PC-3 (cell line): ENCODE measurements at regions not wholly inside any gene's neighbourhood (a gene's known extent, or its start where the extent isn't known, plus 50 kb on each side); places are given as distances from the start of the nearest gene placed in this dataset.

Source experiments
- EZH2 ChIP-seq: fragments of 300-600 bp; sonication (generic); IDR thresholded peaks from one replicate; pipeline ENCODE4 v1.6.1; 2017; ENCODE audit warnings: antibody characterized with exemption, mild to moderate bottlenecking, low read length; ENCODE audit not compliant: unreplicated experiment
- EZH2phosphoT487 ChIP-seq: fragments of 300-600 bp; sonication (generic); IDR thresholded peaks from 2 replicates; pipeline ENCODE4 v1.6.1; 2018; ENCODE audit warnings: mild to moderate bottlenecking, antibody characterized with exemption, low read length, borderline replicate concordance
- TF ChIP-seq, protein P1 (sequence below): fragments of 300-600 bp; sonication (generic); conservative IDR thresholded peaks from 2 replicates; pipeline ENCODE4 v1.5.1; 2017; ENCODE audit warnings: antibody characterized with exemption, low read depth, mild to moderate bottlenecking, low read length

DNA sequence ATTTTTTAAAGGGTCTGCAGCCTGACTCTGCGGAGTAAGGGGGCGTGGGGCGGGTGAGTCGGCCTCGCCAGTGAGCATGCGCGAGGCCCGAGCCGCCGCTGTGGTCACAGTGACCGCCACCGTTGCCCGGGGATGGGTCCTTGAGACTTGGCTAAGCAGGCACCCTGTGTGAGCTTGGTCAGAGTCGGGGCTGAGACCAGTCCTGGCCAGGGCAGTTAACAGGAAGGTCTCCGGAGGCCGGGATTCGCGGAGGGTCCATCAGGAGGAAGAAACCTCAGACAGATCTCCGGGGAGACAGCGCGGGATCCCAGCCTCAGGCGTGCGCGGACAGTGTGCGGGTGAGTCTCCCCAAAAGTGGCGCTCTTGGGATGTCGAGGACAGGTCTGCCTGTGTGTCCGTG, 1384.4 kb upstream of the PCDH10 start:
- TF ChIP-seq, protein P1, sequence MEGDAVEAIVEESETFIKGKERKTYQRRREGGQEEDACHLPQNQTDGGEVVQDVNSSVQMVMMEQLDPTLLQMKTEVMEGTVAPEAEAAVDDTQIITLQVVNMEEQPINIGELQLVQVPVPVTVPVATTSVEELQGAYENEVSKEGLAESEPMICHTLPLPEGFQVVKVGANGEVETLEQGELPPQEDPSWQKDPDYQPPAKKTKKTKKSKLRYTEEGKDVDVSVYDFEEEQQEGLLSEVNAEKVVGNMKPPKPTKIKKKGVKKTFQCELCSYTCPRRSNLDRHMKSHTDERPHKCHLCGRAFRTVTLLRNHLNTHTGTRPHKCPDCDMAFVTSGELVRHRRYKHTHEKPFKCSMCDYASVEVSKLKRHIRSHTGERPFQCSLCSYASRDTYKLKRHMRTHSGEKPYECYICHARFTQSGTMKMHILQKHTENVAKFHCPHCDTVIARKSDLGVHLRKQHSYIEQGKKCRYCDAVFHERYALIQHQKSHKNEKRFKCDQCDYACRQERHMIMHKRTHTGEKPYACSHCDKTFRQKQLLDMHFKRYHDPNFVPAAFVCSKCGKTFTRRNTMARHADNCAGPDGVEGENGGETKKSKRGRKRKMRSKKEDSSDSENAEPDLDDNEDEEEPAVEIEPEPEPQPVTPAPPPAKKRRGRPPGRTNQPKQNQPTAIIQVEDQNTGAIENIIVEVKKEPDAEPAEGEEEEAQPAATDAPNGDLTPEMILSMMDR: no peak
- no peak for TF ChIP-seq EZH2phosphoT487
- no peak for TF ChIP-seq EZH2
